Activated T-cell treated with anti-CD3 and anti-CD28 coated beads, Interleukin-2, amount 50 U/mL, for 4 hours (primary cell): ENCODE measurements at regions not wholly inside any gene's neighbourhood (a gene's known extent, or its start where the extent isn't known, plus 50 kb on each side); places are given as distances from the start of the nearest gene placed in this dataset.

Source experiments
- ATAC-seq, 2 donors: fragments of 200-7000 bp; cut with Tn5 transposase; one replicate each; pipeline ENCODE4 v1.10.0; 2021
- DNase-seq: peaks from one replicate; pipeline ENCODE4 v3.0.0-alpha.2; 2020
- H3K27me3 Mint-ChIP-seq: one replicate; pipeline ENCODE4 v1.8.0; 2021; ENCODE audit warnings: low read depth, mixed read lengths
- H3K36me3 Mint-ChIP-seq: one replicate; pipeline ENCODE4 v1.8.0; 2022; ENCODE audit warnings: mixed read lengths; ENCODE audit not compliant: insufficient read depth
- H3K4me1 Mint-ChIP-seq: one replicate; pipeline ENCODE4 v1.8.0; 2021; ENCODE audit warnings: low read depth, mixed read lengths
- H3K4me3 Mint-ChIP-seq: one replicate; pipeline ENCODE4 v1.8.0; 2021; ENCODE audit warnings: mild to moderate bottlenecking, moderate library complexity, mixed read lengths
- H3K9me3 Mint-ChIP-seq: one replicate; pipeline ENCODE4 v1.8.0; 2021; ENCODE audit warnings: mixed read lengths

DNA sequence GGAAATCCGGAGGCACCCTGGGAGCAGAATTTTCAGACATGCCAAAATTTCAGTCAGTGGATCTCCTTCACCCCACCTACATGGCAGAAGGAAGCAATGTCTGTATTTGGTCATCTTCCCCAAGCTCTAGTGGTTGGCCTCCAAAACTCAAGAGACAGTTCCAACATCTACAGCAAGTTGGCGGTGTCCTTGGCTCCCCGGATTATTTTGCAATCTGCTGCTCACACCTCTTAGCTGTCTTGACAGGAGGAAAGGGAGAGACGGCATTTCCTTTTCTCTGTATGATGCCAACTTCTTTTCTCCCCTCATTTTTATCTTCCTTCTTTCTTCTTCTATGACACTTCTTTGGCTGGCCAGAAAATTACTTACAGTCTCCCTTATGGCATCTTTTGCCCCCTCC is 159.9 kb downstream of the SUCLA2 start:
- Mint-ChIP-seq H3K9me3 (no peaks in the 10 kb centered on the region), H3K4me1 (no peaks in the 10 kb centered on the region), H3K36me3 (no peaks in the 10 kb centered on the region), H3K27me3 (no peaks in the 10 kb centered on the region), H3K4me3 (no peak overlapping the region)
- ATAC-seq (no peak), DNase-seq (no peak)

DNA sequence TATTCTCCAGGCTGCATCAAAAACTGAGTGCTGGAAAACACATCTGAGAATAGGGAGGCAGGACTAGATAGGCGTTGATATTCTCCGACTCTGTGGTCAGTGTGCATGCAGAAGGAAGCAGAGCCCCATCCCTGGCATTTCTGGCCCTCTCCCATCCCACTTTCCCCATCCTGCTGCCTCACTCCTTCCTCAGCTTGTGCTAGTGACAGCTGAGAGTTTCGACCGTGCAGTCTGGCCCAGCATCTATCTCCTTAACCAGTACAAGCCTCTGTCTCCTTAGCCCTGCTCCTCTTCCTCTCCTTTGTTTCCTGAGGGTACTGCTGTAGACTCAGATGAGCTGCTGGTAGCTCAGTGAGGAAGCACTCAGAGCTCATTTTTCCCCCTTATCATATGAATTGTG is 163.2 kb downstream of the SUCLA2 start:
- DNase-seq = no peak
- no peak overlapping the region for H3K4me3 Mint-ChIP-seq
- no peaks in the 10 kb centered on the region for H3K9me3 Mint-ChIP-seq
- H3K4me1 Mint-ChIP-seq = no peaks in the 10 kb centered on the region
- ATAC-seq = no peak
- no peaks in the 10 kb centered on the region for H3K36me3 Mint-ChIP-seq
- no peaks in the 10 kb centered on the region for H3K27me3 Mint-ChIP-seq

DNA sequence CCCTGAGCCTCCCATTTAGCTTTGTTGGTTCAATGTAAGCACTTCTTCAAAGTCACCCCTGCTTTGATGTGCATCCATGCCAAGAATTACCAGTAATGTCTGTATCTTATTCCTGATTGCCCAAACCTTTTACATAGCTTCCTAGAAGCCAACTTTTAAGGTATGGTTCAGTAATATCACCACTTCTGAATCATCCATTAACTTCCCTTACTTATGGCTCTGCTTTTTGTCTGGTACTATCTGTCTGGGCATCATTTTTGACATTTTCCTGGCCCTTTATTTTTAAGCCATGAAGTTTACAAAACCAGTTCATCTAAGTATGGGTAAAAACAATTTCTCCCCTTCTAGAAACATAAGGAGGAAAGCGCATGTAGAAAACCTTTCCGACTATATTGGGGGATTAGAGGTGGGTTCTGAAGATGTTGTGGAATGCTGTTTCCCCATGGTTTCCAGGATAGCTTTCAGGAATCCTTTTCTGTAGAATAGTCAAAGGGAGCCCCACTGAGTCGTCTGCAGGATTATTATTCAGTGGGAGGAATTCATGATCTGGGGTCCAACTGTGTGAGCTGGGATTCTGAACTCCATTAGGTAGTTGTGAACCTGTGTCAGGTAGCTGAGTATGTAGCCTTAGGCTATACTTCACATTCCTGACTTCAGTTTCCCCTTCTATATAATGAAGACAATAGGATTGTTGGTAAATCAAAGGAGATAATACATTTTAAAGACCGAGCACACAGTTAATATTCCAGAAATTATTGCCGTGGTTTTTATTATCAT is 163.8 kb downstream of the SUCLA2 start:
- Mint-ChIP-seq H3K36me3 (no peaks in the 10 kb centered on the region), H3K9me3 (no peaks in the 10 kb centered on the region), H3K4me3 (no peak overlapping the region), H3K27me3 (no peaks in the 10 kb centered on the region), H3K4me1 (no peaks in the 10 kb centered on the region)
- ATAC-seq (no peak), DNase-seq (no peak)

DNA sequence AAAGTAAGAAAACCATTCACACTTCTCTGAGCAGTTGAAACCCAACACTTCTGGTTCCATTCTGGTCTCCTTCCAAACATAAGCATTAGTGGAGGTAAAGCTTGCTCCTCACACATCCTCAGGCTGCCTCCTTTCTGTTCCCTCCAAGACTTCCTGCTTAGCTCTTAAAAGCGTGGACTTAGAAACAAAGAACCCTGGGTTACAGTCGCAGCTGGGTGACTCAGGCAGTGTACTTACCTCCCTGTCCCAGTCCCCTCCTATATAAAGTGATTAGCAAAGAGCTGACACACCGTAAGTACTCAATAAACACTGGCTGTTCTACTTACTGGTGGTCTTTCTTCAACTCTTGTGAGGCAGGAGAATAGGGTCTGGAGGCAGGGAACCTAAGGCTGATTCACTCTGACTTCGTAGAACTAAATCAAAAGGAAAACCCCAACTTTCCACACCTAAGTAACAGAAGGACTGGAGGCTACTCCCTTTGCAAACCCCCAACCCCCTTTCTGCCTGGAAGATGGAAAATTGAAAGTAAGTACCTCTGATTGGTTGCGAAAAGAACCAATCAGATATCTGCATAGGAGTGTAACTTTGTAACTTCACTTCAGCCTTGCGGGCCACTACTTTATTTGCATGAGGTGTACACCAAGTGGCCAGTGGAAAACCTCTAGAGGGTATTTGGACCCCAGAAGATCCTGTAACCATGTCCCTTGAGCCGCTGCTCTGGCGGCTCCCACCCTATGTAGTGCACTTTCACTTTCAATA is 165.4 kb downstream of the SUCLA2 start:
- Mint-ChIP-seq H3K9me3 (no peaks in the 10 kb centered on the region), H3K36me3 (no peaks in the 10 kb centered on the region), H3K27me3 (no peaks in the 10 kb centered on the region), H3K4me1 (no peaks in the 10 kb centered on the region), H3K4me3 (no peak overlapping the region)
- DNase-seq (no peak), ATAC-seq (no peak)

- ATAC-seq = no peak
- Mint-ChIP-seq H3K4me3 (no peak overlapping the region), H3K36me3 (no peaks in the 10 kb centered on the region)
Observed at GRCh38 chr13:47832458-47832972, 168.6 kb downstream of the SUCLA2 start.

GRCh38 chr13:47831265-47831664 is 169.8 kb downstream of the SUCLA2 start:
- Mint-ChIP-seq H3K4me3 (no peak overlapping the region), H3K36me3 (no peaks in the 10 kb centered on the region), H3K4me1 (no peaks in the 10 kb centered on the region), H3K27me3 (no peaks in the 10 kb centered on the region), H3K9me3 (no peaks in the 10 kb centered on the region)
- DNase-seq (no peak), ATAC-seq (no peak)

More at GRCh38 chr13:47832458-47832972, 168.6 kb downstream of the SUCLA2 start:
- Mint-ChIP-seq H3K9me3 (no peaks in the 10 kb centered on the region), H3K4me1 (no peaks in the 10 kb centered on the region), H3K27me3 (no peaks in the 10 kb centered on the region)
- no peak for DNase-seq

DNA sequence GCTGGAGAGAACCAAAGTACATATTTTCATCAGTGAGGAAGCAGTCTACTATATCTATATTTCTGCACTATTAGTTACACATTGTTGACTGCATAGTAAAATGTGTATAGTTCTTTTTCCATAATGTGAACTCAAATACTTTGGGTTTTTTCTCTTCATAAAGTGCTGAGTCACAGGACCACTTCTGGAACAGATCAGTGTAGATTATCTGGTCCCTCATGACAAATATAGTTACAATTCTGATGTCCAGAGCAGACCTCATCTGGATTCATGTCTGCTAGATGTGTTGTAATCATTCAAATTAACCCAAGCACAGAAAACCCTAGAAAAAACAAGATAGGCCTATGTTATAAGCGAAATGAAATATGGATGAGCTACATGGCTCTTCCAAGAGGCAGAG is 171.4 kb downstream of the SUCLA2 start:
- Mint-ChIP-seq H3K4me1 (no peaks in the 10 kb centered on the region), H3K4me3 (no peak overlapping the region), H3K36me3 (no peaks in the 10 kb centered on the region), H3K27me3 (no peaks in the 10 kb centered on the region), H3K9me3 (peaks cover 13% of the 10 kb centered on the region)
- no peak for ATAC-seq
- DNase-seq = no peak

DNA sequence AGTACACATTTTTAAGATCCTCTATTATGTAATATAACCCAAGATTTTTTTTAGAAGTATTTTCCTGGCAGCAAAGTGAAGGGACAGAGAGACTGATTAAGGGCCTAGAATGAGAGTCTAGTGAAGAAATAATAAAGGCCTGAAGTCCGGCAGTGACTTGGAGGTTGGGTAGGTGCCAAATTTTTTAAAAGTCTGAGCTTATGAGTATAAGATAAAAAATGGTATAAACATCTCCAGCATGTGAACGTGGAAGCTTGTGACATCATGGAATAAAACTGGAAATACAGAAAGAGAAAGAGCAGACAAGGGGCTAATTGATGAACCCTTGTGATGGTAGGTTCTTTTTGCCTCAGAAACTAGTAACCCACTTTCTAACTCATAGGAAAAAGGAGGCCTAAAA is 174.6 kb downstream of the SUCLA2 start:
- peaks cover 2% of the 10 kb centered on the region for H3K36me3 Mint-ChIP-seq
- no peak overlapping the region for H3K4me3 Mint-ChIP-seq
- ATAC-seq = no peak
- no peak for DNase-seq
- H3K4me1 Mint-ChIP-seq = no peaks in the 10 kb centered on the region
- H3K27me3 Mint-ChIP-seq = no peaks in the 10 kb centered on the region
- H3K9me3 Mint-ChIP-seq = peaks cover 14% of the 10 kb centered on the region

DNA sequence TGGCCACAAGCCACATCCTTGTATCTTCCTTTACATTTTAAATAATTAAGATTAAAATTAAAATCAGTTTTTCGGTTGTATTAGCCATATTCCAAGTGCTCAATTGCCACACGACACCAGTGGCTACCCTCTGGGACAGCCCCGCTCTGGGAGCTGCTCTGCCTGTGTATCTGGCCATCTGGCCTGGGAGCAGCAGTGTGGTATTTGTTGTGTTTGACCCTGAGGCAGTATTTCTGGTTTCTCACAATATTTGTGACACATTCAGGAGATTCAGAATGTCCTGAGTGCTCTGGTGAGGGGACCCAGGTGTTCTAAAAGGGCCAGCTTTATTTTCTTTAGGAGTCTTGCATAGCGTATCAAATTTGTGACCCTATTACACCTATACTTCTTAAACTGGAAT is 179.0 kb downstream of the SUCLA2 start:
- Mint-ChIP-seq H3K4me1 (no peaks in the 10 kb centered on the region), H3K9me3 (peaks cover 14% of the 10 kb centered on the region), H3K4me3 (no peak overlapping the region), H3K27me3 (no peaks in the 10 kb centered on the region), H3K36me3 (peaks cover 2% of the 10 kb centered on the region)
- ATAC-seq (no peak), DNase-seq (no peak)

- no peaks in the 10 kb centered on the region for H3K36me3 Mint-ChIP-seq
- no peak for ATAC-seq
- no peaks in the 10 kb centered on the region for H3K4me1 Mint-ChIP-seq
- no peak for DNase-seq
- no peaks in the 10 kb centered on the region for H3K9me3 Mint-ChIP-seq
- no peaks in the 10 kb centered on the region for H3K27me3 Mint-ChIP-seq
- H3K4me3 Mint-ChIP-seq = no peak overlapping the region
Observed at GRCh38 chr13:47816831-47817230, 184.2 kb downstream of the SUCLA2 start.

DNA sequence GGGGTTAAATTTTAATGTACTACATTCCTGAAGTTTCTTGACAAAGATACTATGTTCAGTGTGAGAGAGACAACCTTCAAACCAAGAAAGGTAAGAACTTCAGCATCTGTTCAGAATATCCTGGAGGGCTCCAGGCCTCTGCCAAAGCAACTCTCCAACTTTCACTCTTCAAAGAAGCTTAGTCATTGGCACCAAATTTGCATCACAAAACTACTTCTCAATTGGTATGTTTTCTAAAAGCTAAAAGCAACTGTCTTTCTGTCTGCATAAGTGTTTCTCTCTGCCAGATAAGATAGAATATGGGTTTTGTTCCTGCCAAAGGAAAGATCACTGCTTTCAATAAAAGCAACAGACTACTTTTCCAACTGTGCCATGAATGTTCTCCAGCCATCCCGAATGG is 187.4 kb downstream of the SUCLA2 start:
- no peak overlapping the region for H3K4me3 Mint-ChIP-seq
- DNase-seq = no peak
- ATAC-seq = no peak
- no peaks in the 10 kb centered on the region for H3K4me1 Mint-ChIP-seq
- H3K27me3 Mint-ChIP-seq = no peaks in the 10 kb centered on the region
- no peaks in the 10 kb centered on the region for H3K9me3 Mint-ChIP-seq
- H3K36me3 Mint-ChIP-seq = no peaks in the 10 kb centered on the region

- H3K27me3 Mint-ChIP-seq = peaks cover 2% of the 10 kb centered on the region
- ATAC-seq (no peak), DNase-seq (no peak)
- H3K9me3 Mint-ChIP-seq = no peaks in the 10 kb centered on the region
- H3K36me3 Mint-ChIP-seq = no peaks in the 10 kb centered on the region
- H3K4me3 Mint-ChIP-seq = no peak overlapping the region
- H3K4me1 Mint-ChIP-seq = no peaks in the 10 kb centered on the region
Observed at GRCh38 chr13:47809411-47809810, 191.7 kb downstream of the SUCLA2 start.

DNA sequence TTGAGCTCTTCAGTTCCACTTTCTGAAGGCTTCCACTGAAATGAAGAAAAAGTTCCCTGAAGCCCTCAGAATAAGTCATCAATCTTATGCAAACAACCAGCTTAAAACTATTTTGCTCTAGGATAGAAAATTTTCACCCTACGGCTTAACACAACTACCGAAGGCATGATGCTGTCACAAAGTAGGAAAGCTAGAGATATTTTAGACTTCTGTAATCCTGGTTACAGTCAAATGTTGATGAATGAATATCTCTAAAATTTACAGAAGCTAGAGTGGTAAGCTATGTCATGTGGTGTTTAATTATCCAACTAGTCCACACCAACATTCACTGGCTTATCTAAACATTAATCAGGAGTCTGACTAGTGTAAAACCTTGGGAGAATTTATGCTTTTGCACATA is 197.9 kb downstream of the SUCLA2 start:
- Mint-ChIP-seq H3K27me3 (peaks cover 2% of the 10 kb centered on the region), H3K9me3 (no peaks in the 10 kb centered on the region), H3K4me1 (no peaks in the 10 kb centered on the region), H3K36me3 (no peaks in the 10 kb centered on the region), H3K4me3 (no peak overlapping the region)
- ATAC-seq (no peak), DNase-seq (no peak)

DNA sequence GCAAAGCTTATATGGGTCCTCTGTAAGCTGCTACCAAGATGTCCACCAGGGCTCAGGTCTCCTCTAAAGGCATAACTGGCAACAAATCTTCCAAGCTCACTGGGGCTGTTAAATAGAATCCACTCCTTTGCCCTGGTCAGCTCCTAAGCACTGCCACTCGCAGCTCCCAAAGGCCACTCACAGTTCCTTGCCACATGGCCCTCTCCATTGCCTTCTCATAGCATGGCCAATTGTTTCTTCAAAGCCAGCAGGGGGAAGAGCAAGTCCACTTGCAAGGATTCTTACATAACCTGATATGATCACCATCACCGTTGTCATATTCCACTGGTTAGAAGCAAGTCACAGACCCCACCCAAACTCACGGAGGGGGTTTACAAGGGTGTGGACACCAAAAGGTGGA is 199.5 kb downstream of the SUCLA2 start:
- DNase-seq (no peak), ATAC-seq (no peak)
- no peaks in the 10 kb centered on the region for H3K36me3 Mint-ChIP-seq
- no peaks in the 10 kb centered on the region for H3K4me1 Mint-ChIP-seq
- H3K27me3 Mint-ChIP-seq = peaks cover 2% of the 10 kb centered on the region
- no peak overlapping the region for H3K4me3 Mint-ChIP-seq
- no peaks in the 10 kb centered on the region for H3K9me3 Mint-ChIP-seq

GRCh38 chr13:47800593-47800992 is 200.5 kb downstream of the SUCLA2 start:
- DNase-seq (no peak), ATAC-seq (no peak)
- H3K4me1 Mint-ChIP-seq = no peaks in the 10 kb centered on the region

More at GRCh38 chr13:47800593-47800992, 200.5 kb downstream of the SUCLA2 start:
- H3K27me3 Mint-ChIP-seq = peaks cover 2% of the 10 kb centered on the region
- H3K4me3 Mint-ChIP-seq = no peak overlapping the region
- H3K9me3 Mint-ChIP-seq = no peaks in the 10 kb centered on the region
- H3K36me3 Mint-ChIP-seq = no peaks in the 10 kb centered on the region
